Loucy (cell line): ENCODE measurements at regions not wholly inside any gene's neighbourhood (a gene's known extent, or its start where the extent isn't known, plus 50 kb on each side); places are given as distances from the start of the nearest gene placed in this dataset.

Experiments used
- H2AFZ ChIP-seq: fragments of 200-600 bp; sonication (generic); 2 replicates; pipeline ENCODE4 v1.6.0; 2016; ENCODE audit warnings: antibody characterized with exemption, mild to moderate bottlenecking, low read length, moderate library complexity
- H3F3A ChIP-seq: fragments of 200-600 bp; 2 replicates; pipeline ENCODE4 v1.6.0; 2016; ENCODE audit warnings: antibody characterized with exemption, low read depth, mild to moderate bottlenecking
- H3K27me3 ChIP-seq: fragments of 200-600 bp; sonication (generic); 2 replicates; pipeline ENCODE4 v1.6.1; 2014; ENCODE audit warnings: low read length, mild to moderate bottlenecking; ENCODE audit not compliant: insufficient read depth, poor library complexity, severe bottlenecking
- H3K36me3 ChIP-seq: fragments of 200-600 bp; sonication (generic); 2 replicates; pipeline ENCODE4 v1.6.1; 2016; ENCODE audit warnings: low read length; ENCODE audit not compliant: insufficient read depth
- H3K4me1 ChIP-seq: fragments of 200-600 bp; sonication (generic); 2 replicates; pipeline ENCODE4 v1.5.1; 2014; ENCODE audit warnings: low read length, mild to moderate bottlenecking; ENCODE audit not compliant: insufficient read depth, poor library complexity, severe bottlenecking
- H3K4me2 ChIP-seq: fragments of 200-600 bp; sonication (generic); 2 replicates; pipeline ENCODE4 v1.6.0; 2014; ENCODE audit warnings: antibody characterized with exemption, low read length, low read depth, mild to moderate bottlenecking; ENCODE audit not compliant: poor library complexity, severe bottlenecking
- H3K4me3 ChIP-seq: fragments of 200-600 bp; sonication (generic); 2 replicates; pipeline ENCODE4 v1.5.1; 2014; ENCODE audit warnings: low read length, mild to moderate bottlenecking, mixed read lengths; ENCODE audit not compliant: poor library complexity, severe bottlenecking
- H3K79me2 ChIP-seq: fragments of 200-600 bp; sonication (generic); 2 replicates; pipeline ENCODE4 v1.6.1; 2014; ENCODE audit warnings: low read length; ENCODE audit not compliant: insufficient read depth
- H3K9ac ChIP-seq: fragments of 200-600 bp; sonication (generic); 2 replicates; pipeline ENCODE4 v1.6.0; 2014; ENCODE audit warnings: mild to moderate bottlenecking, low read depth, low read length, moderate library complexity; ENCODE audit not compliant: poor library complexity, severe bottlenecking
- H3K9me2 ChIP-seq: fragments of 200-600 bp; sonication (generic); replicated peaks from 2 replicates; pipeline ENCODE4 v1.6.1; 2016; ENCODE audit warnings: low read depth, low read length, mixed read lengths
- H3K9me3 ChIP-seq: fragments of 200-600 bp; sonication (generic); 2 replicates; pipeline ENCODE4 v1.6.1; 2014; ENCODE audit warnings: mild to moderate bottlenecking, antibody characterized with exemption, low read length, low read depth; ENCODE audit not compliant: insufficient read depth
- H4K20me1 ChIP-seq: fragments of 200-600 bp; sonication (generic); 2 replicates; pipeline ENCODE4 v1.6.0; 2014; ENCODE audit warnings: antibody characterized with exemption, low read length, mild to moderate bottlenecking; ENCODE audit not compliant: insufficient read depth, poor library complexity, severe bottlenecking
- EZH2phosphoT487 ChIP-seq: fragments of 200-600 bp; IDR thresholded peaks from 2 replicates; pipeline ENCODE4 v1.6.1; 2018; ENCODE audit warnings: antibody characterized with exemption, mild to moderate bottlenecking, moderate library complexity, borderline replicate concordance
- TF ChIP-seq, protein P1 (sequence below): fragments of 200-600 bp; sonication (generic); conservative IDR thresholded peaks from 2 replicates; pipeline ENCODE4 v1.5.1; 2014; ENCODE audit warnings: mild to moderate bottlenecking, antibody characterized with exemption, low read length

DNA sequence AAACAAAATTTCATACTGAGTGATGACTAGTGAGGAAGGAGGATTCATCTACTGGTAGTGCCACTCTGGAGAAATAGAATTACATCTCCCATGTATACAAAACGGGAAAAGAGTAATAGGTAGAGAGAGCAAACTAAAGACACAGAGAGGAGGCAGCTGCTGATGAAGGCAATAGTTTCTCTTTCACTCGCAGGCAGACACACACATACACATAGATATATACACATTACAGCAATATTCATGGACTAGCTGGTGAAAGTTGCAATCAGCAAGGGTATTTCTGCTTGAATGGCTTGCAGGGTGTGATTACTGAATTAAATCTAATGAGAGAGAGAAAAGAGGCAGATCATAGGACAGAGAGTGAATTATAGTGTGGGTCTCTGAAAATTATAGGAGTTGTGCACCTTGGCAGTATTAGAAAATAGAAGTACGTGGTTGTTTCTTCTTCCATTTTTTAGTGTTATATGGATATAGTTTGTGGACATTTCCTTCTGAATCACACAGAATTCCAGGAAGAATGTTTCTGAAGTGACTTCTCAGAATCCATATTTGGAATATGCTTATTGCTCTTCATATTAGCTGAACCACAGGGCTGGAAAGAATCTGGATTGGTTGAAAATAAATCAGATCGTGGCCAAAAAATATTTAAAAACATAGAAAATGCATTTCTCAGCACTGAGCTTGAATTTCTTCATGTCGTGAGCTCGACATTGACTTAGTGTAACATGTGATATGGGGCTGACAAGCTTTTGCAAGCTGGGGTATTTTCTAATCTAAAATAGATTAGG, 991.2 kb downstream of the TUSC7 start:
- no peak overlapping the region for H3K9ac ChIP-seq
- no peaks in the 10 kb centered on the region for H3K36me3 ChIP-seq
- H3K4me3 ChIP-seq, result no peak overlapping the region
- no peak overlapping the region for H3K4me2 ChIP-seq
- H3K27me3 ChIP-seq, result no peaks in the 10 kb centered on the region
- H3K4me1 ChIP-seq, result no peaks in the 10 kb centered on the region
- no peaks in the 10 kb centered on the region for H3F3A ChIP-seq
- no peaks in the 10 kb centered on the region for H3K9me3 ChIP-seq
- no peak for TF ChIP-seq EZH2phosphoT487
- TF ChIP-seq, protein P1, sequence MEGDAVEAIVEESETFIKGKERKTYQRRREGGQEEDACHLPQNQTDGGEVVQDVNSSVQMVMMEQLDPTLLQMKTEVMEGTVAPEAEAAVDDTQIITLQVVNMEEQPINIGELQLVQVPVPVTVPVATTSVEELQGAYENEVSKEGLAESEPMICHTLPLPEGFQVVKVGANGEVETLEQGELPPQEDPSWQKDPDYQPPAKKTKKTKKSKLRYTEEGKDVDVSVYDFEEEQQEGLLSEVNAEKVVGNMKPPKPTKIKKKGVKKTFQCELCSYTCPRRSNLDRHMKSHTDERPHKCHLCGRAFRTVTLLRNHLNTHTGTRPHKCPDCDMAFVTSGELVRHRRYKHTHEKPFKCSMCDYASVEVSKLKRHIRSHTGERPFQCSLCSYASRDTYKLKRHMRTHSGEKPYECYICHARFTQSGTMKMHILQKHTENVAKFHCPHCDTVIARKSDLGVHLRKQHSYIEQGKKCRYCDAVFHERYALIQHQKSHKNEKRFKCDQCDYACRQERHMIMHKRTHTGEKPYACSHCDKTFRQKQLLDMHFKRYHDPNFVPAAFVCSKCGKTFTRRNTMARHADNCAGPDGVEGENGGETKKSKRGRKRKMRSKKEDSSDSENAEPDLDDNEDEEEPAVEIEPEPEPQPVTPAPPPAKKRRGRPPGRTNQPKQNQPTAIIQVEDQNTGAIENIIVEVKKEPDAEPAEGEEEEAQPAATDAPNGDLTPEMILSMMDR, result no peak
- H2AFZ ChIP-seq, result no peak overlapping the region
- no peaks in the 10 kb centered on the region for H4K20me1 ChIP-seq
- no peaks in the 10 kb centered on the region for H3K79me2 ChIP-seq
- no peaks in the 10 kb centered on the region for H3K9me2 ChIP-seq

DNA sequence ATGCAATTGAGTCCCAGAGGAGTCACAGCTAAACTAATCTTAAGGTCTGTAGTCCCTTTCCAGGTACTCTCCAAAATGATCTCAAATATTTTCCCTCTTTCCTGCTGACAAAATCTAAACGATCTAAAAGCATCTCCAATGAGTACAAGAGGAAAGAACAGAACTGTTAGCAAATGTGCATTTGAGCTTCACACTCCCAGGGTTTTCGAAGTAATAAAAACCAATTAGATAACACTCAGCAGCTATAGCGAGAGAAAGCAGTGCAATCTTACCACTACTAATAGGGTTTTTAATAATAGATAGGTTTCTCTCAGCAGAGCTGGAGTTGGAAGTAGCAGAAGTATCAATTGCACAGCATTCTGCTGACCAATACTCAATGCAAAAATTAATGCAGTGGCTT, 995.4 kb downstream of the TUSC7 start:
- Histone ChIP-seq H3K9ac (no peak overlapping the region), H3K27me3 (no peaks in the 10 kb centered on the region), H3K9me3 (no peaks in the 10 kb centered on the region), H4K20me1 (no peaks in the 10 kb centered on the region), H3K79me2 (no peaks in the 10 kb centered on the region), H3F3A (no peaks in the 10 kb centered on the region), H3K36me3 (no peaks in the 10 kb centered on the region), H2AFZ (no peak overlapping the region), H3K4me3 (no peak overlapping the region), H3K4me1 (no peaks in the 10 kb centered on the region), H3K4me2 (no peak overlapping the region), H3K9me2 (no peaks in the 10 kb centered on the region)
- no peak for TF ChIP-seq EZH2phosphoT487
- TF ChIP-seq, protein P1, result no peak

DNA sequence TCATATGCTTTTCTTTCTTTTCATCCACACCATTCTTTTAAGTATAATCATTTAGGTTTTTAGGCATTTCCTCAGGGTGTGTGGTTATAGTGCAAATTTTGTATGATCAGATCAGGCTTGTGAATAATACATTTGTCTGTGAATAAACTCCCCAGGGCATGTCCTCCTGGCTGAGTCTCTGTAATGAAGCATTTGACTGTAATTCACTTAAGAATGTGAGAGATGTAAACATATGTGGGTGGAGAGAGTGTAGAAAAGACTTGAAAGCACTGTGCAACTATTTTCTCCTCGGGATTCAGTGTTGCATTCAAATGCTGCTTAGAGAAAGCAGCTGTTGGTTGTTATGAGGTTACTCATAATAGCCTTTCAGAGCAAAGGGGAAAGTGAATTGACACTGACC, 996.5 kb downstream of the TUSC7 start:
- Histone ChIP-seq H3K9me3 (no peaks in the 10 kb centered on the region), H3K36me3 (no peaks in the 10 kb centered on the region), H3K9me2 (no peaks in the 10 kb centered on the region), H3K79me2 (no peaks in the 10 kb centered on the region), H2AFZ (no peak overlapping the region), H3K4me2 (no peak overlapping the region), H3F3A (no peaks in the 10 kb centered on the region), H3K4me1 (no peaks in the 10 kb centered on the region), H4K20me1 (no peaks in the 10 kb centered on the region), H3K9ac (no peak overlapping the region), H3K4me3 (no peak overlapping the region), H3K27me3 (no peaks in the 10 kb centered on the region)
- TF ChIP-seq EZH2phosphoT487, result no peak
- TF ChIP-seq, protein P1, result no peak
